HL-60 (cell line): ENCODE measurements at regions not wholly inside any gene's neighbourhood (a gene's known extent, or its start where the extent isn't known, plus 50 kb on each side); places are given as distances from the start of the nearest gene placed in this dataset.

Experiments used
- DNase-seq, 2 experiments: peaks; one replicate each; pipeline ENCODE4 v3.0.0-alpha.2; 2010 to 2020; ENCODE audit warnings: low read depth in 1 of 2, low spot score in 1 of 2
- H3K27ac ChIP-seq: fragments of 250-450 bp; sonication (Bioruptor Pico); replicated peaks from 2 replicates; pipeline ENCODE4 v1.5.1; 2020; ENCODE audit warnings: mild to moderate bottlenecking, moderate library complexity
- H3K27me3 ChIP-seq: fragments of 250-450 bp; sonication (Bioruptor Pico); 2 replicates; pipeline ENCODE4 v1.5.1; 2021; ENCODE audit warnings: mild to moderate bottlenecking, moderate library complexity; ENCODE audit not compliant: insufficient read depth, poor library complexity, severe bottlenecking
- H3K4me3 ChIP-seq: replicated peaks from 2 replicates; pipeline ENCODE4 v1.5.1; 2011; ENCODE audit warnings: mild to moderate bottlenecking, control low read depth, low read length; ENCODE audit not compliant: insufficient read depth
- CTCF ChIP-seq: IDR thresholded peaks from one replicate; pipeline ENCODE4 v1.5.1; 2011; ENCODE audit warnings: low read length, control low read depth, inconsistent platforms; ENCODE audit not compliant: insufficient read depth
- GABPA ChIP-seq: IDR thresholded peaks from 2 replicates; pipeline ENCODE4 v1.6.1; 2012; ENCODE audit warnings: low read depth
- POLR2AphosphoS5 ChIP-seq: IDR thresholded peaks from 2 replicates; pipeline ENCODE4 v1.6.1; 2012; ENCODE audit warnings: low read depth
- SPI1 ChIP-seq: IDR thresholded peaks from 2 replicates; pipeline ENCODE4 v1.6.1; 2012; ENCODE audit warnings: low read depth, mild to moderate bottlenecking, borderline replicate concordance
- TF ChIP-seq, protein P1 (sequence below): IDR thresholded peaks from 2 replicates; pipeline ENCODE4 v1.6.1; 2012; ENCODE audit warnings: low read depth; ENCODE audit not compliant: insufficient replicate concordance

GRCh38 chr6:157744102-157744601, 78.9 kb upstream of the SNX9 start:
- no peak for DNase-seq
- H3K27ac ChIP-seq, result no peak overlapping the region
- H3K4me3 ChIP-seq, result no peak overlapping the region
- H3K27me3 ChIP-seq, result no peaks in the 10 kb centered on the region
- TF ChIP-seq SPI1, result no peak
- TF ChIP-seq, protein P1, sequence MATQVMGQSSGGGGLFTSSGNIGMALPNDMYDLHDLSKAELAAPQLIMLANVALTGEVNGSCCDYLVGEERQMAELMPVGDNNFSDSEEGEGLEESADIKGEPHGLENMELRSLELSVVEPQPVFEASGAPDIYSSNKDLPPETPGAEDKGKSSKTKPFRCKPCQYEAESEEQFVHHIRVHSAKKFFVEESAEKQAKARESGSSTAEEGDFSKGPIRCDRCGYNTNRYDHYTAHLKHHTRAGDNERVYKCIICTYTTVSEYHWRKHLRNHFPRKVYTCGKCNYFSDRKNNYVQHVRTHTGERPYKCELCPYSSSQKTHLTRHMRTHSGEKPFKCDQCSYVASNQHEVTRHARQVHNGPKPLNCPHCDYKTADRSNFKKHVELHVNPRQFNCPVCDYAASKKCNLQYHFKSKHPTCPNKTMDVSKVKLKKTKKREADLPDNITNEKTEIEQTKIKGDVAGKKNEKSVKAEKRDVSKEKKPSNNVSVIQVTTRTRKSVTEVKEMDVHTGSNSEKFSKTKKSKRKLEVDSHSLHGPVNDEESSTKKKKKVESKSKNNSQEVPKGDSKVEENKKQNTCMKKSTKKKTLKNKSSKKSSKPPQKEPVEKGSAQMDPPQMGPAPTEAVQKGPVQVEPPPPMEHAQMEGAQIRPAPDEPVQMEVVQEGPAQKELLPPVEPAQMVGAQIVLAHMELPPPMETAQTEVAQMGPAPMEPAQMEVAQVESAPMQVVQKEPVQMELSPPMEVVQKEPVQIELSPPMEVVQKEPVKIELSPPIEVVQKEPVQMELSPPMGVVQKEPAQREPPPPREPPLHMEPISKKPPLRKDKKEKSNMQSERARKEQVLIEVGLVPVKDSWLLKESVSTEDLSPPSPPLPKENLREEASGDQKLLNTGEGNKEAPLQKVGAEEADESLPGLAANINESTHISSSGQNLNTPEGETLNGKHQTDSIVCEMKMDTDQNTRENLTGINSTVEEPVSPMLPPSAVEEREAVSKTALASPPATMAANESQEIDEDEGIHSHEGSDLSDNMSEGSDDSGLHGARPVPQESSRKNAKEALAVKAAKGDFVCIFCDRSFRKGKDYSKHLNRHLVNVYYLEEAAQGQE, result no peak
- TF ChIP-seq GABPA, result no peak
- no peak for TF ChIP-seq CTCF
- TF ChIP-seq POLR2AphosphoS5, result no peak

DNA sequence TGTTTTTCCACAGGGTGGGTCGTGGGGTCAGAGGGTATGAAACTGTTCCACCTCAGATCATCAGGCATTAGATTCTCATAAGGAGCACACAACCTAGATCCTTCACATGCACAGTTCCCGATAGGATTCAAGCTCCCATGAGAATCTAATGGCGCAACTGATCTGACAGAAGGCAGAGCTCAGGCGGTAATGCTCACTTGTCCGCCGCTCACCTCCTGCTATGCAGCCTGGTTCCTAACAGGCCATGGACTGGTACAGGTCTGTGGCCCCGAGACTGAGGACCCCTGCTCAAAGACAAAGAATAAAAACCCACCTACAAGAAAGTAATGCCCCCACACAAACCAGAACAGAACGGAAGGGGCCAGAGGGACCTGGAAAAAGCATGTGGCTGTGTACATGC, 76.1 kb upstream of the SNX9 start:
- H3K4me3 ChIP-seq, result no peak overlapping the region
- no peak for TF ChIP-seq POLR2AphosphoS5
- no peak for TF ChIP-seq GABPA
- TF ChIP-seq, protein P1, result no peak
- no peak for TF ChIP-seq SPI1
- TF ChIP-seq CTCF, result no peak
- no peak for DNase-seq
- H3K27ac ChIP-seq, result no peak overlapping the region
- no peaks in the 10 kb centered on the region for H3K27me3 ChIP-seq

DNA sequence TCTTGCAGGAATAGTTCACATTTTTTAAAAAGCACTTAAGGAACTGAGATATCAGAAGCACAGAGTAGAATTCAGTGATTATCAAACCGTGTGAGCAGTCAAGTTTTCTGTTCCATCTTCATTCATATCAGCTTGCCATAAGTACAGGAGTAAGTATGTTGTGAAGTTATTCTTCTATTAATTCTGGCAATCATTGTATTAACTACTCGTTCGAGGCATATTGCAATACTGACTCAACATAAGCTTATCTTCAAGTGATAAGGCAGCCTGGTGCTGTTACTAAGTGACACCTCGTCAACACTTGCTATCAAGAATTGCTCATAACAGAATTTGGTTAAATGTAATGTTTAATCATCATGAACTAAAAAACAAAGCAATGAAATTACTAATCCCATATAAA, 75.7 kb upstream of the SNX9 start:
- Histone ChIP-seq H3K27ac (no peak overlapping the region), H3K27me3 (no peaks in the 10 kb centered on the region), H3K4me3 (no peak overlapping the region)
- TF ChIP-seq GABPA (no peak), POLR2AphosphoS5 (no peak), CTCF (no peak), SPI1 (no peak)
- TF ChIP-seq, protein P1, result no peak
- DNase-seq, result no peak
